BLaER1 treated with 17β-estradiol and CSF1 and Interleukin-3, amounts not matched to agents 10 nM and 100 nM (cell line): ENCODE measurements at regions not wholly inside any gene's neighbourhood (a gene's known extent, or its start where the extent isn't known, plus 50 kb on each side); places are given as distances from the start of the nearest gene placed in this dataset.

Experiments
- H3K27ac ChIP-seq, 11 experiments: shearing (Covaris generic); formaldehyde crosslinking; 2 replicates each; pipeline ENCODE4 v1.8.1; 2022
- H3K27me3 ChIP-seq, 11 experiments: shearing (Covaris generic); formaldehyde crosslinking; 2 replicates each; pipeline ENCODE4 v1.8.1; 2022
- H3K36me3 ChIP-seq, 11 experiments: shearing (Covaris generic); formaldehyde crosslinking; 2 replicates each; pipeline ENCODE4 v1.8.1; 2022
- H3K4me1 ChIP-seq, 10 experiments: shearing (Covaris generic); formaldehyde crosslinking; 2 replicates each; pipeline ENCODE4 v1.8.1; 2022
- H3K4me2 ChIP-seq, 11 experiments: shearing (Covaris generic); formaldehyde crosslinking; 2 replicates each; pipeline ENCODE4 v1.8.1; 2022
- H3K4me3 ChIP-seq, 10 experiments: shearing (Covaris generic); formaldehyde crosslinking; 2 replicates each; pipeline ENCODE4 v1.8.1; 2022
- H3K9ac ChIP-seq, 11 experiments: shearing (Covaris generic); formaldehyde crosslinking; 2 replicates each; pipeline ENCODE4 v1.8.1; 2022
- H3K9me3 ChIP-seq, 11 experiments: shearing (Covaris generic); formaldehyde crosslinking; replicated peaks in 1 of 11; 2 replicates each; pipeline ENCODE4 v1.8.1; 2022
- H4K20me1 ChIP-seq, 11 experiments: shearing (Covaris generic); formaldehyde crosslinking; 2 replicates each; pipeline ENCODE4 v1.8.1; 2022
- Cebpa-rat ChIP-seq, 11 experiments: shearing (Covaris generic); IDR thresholded peaks; 2 replicates each; pipeline ENCODE4 v1.8.1; 2022

GRCh38 chr2:150624001-150624401 lies 136.5 kb upstream of the RND3 start:
- Histone ChIP-seq H3K4me3 (no peak overlapping the region), H3K4me1 (peaks cover 18 to 33% (median 23%) of the 10 kb centered on the region in 10 experiments), H3K9me3 (peaks cover 10 to 24% (median 15%) of the 10 kb centered on the region in 11 experiments; a peak in 19 of 22 replicates), H3K27ac (peak overlapping the region in 10 of 11 experiments; percentile 43 to 86 (median 65); a peak in 19 of 22 replicates), H3K27me3 (no peaks in the 10 kb centered on the region), H3K36me3 (no peaks in the 10 kb centered on the region), H4K20me1 (no peaks in the 10 kb centered on the region), H3K9ac (peak overlapping the region in 6 of 11 experiments; percentile 21 to 62 (median 36); a peak in 7 of 22 replicates), H3K4me2 (peak overlapping the region; percentile 52 to 77 (median 62))
- TF ChIP-seq Cebpa-rat (IDR thresholded peaks at IDR 0.05): no peak

DNA sequence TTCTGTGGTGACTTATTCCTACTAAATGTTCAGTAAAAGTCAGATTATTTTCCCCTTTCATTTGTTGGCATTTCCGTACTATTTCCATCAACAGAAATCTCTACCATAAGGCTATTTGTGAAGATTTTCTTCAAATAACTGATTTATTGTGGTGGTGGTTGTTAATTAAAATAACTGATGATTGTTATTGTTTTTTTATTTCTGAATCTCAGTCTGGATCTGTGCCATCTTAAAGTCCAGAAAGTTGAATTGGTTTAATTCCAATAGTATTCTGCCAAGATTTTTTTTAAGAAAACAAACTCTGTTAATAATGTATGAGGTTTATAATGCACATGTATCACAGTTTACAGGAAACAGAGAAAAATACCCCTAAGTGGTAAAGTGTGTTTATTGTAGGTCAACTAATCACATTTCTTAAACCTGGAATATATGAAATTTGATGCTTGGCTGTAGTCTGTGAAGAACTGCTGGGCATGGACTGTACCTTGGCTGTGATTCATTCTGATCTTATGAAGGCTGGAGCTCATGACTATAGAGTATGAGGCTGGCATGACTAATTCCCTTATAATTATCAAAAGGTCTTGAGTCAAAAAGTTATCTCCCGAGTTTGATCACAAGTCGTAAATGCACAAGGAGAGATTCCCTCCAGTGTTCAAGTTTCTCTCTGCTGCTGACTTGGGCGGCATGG lies 134.2 kb upstream of the RND3 start:
- Histone ChIP-seq H3K9me3 (peaks cover 8 to 20% (median 14%) of the 10 kb centered on the region in 11 experiments; a peak in 19 of 22 replicates), H3K27me3 (no peaks in the 10 kb centered on the region), H3K9ac (no peak overlapping the region), H3K4me2 (no peak overlapping the region), H3K4me1 (peaks cover 18 to 33% (median 23%) of the 10 kb centered on the region in 10 experiments), H4K20me1 (no peaks in the 10 kb centered on the region), H3K27ac (peak overlapping the region in 2 of 11 experiments; percentile 58 to 64; a peak in 3 of 22 replicates), H3K36me3 (no peaks in the 10 kb centered on the region), H3K4me3 (no peak overlapping the region)
- no peak for TF ChIP-seq Cebpa-rat (IDR thresholded peaks at IDR 0.05)

GRCh38 chr2:150620855-150621254 lies 133.4 kb upstream of the RND3 start:
- Histone ChIP-seq H3K4me1 (peaks cover 18 to 33% (median 23%) of the 10 kb centered on the region in 10 experiments), H4K20me1 (no peaks in the 10 kb centered on the region), H3K4me3 (no peak overlapping the region), H3K4me2 (no peak overlapping the region), H3K9me3 (peaks cover under 1 to 15% (median 9%) of the 10 kb centered on the region in 11 experiments; a peak in 14 of 22 replicates), H3K27me3 (no peaks in the 10 kb centered on the region), H3K9ac (no peak overlapping the region), H3K27ac (no peak overlapping the region; a peak in 1 of 22 replicates), H3K36me3 (no peaks in the 10 kb centered on the region)
- TF ChIP-seq Cebpa-rat (IDR thresholded peaks at IDR 0.05): no peak

- H4K20me1 ChIP-seq: no peaks in the 10 kb centered on the region
- H3K27me3 ChIP-seq: no peaks in the 10 kb centered on the region
- H3K4me3 ChIP-seq: no peak overlapping the region
- no peak overlapping the region for H3K9ac ChIP-seq
- no peak overlapping the region for H3K4me2 ChIP-seq
- H3K27ac ChIP-seq: no peak overlapping the region
- H3K9me3 ChIP-seq: peaks cover 0 to 11% (median 4%) of the 10 kb centered on the region in 11 experiments; a peak in 9 of 22 replicates
- peaks cover 18 to 33% (median 22%) of the 10 kb centered on the region in 10 experiments for H3K4me1 ChIP-seq
- H3K36me3 ChIP-seq: no peaks in the 10 kb centered on the region
- TF ChIP-seq Cebpa-rat (IDR thresholded peaks at IDR 0.05): no peak
Measured at GRCh38 chr2:150620416-150620815, 132.9 kb upstream of the RND3 start.

- H3K36me3 ChIP-seq: no peaks in the 10 kb centered on the region
- no peaks in the 10 kb centered on the region for H4K20me1 ChIP-seq
- H3K9me3 ChIP-seq: peaks cover 0 to 7% (median 0%) of the 10 kb centered on the region in 11 experiments; a peak in 3 of 22 replicates
- no peak overlapping the region for H3K4me3 ChIP-seq
- no peaks in the 10 kb centered on the region for H3K27me3 ChIP-seq
- no peak overlapping the region for H3K27ac ChIP-seq
- no peak overlapping the region for H3K4me2 ChIP-seq
- H3K9ac ChIP-seq: no peak overlapping the region
- peaks cover 14 to 28% (median 17%) of the 10 kb centered on the region in 10 experiments for H3K4me1 ChIP-seq
- no peak for TF ChIP-seq Cebpa-rat (IDR thresholded peaks at IDR 0.05)
Measured at GRCh38 chr2:150619607-150620330, 132.3 kb upstream of the RND3 start.

DNA sequence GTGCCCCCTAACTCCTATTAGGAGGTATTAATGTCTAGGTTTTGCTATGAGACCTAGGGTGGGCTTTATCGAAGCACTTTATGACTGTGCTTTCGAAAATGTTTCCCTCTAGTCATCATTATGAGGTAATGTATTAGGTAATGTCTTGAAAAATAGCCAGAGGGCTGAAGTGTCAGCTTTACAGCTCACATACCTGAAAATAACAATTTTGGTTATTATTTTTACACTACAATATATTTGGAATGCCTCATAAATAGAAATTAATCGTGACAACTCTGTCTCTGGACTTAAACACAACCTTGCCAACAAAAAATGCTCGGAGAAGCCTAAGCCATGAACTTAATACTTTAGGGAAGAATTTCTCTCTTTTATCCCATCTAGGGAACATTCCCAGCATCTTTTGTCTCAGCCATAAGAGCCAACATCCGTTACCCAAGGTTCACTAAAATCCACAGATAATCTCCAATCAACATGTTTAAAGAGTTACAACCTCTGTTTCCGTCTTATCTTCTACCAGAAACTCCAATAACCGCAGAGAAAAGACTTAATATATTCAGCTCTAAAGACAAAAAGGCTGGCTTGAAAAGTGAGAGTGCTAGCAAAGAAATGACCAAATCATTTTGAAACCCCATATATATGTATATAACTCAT lies 130.9 kb upstream of the RND3 start:
- peaks cover 2 to 16% (median 5%) of the 10 kb centered on the region in 10 experiments; a peak in 18 of 20 replicates for H3K4me1 ChIP-seq
- no peak for TF ChIP-seq Cebpa-rat (IDR thresholded peaks at IDR 0.05)
- no peak overlapping the region for H3K4me2 ChIP-seq

GRCh38 chr2:150617351-150617978 lies 130.0 kb upstream of the RND3 start:
- no peak overlapping the region for H3K27ac ChIP-seq
- H3K4me2 ChIP-seq: no peak overlapping the region
- no peak overlapping the region for H3K9ac ChIP-seq
- H3K4me1 ChIP-seq: peaks cover 0 to 14% (median 2%) of the 10 kb centered on the region in 10 experiments; a peak in 9 of 20 replicates
- no peaks in the 10 kb centered on the region for H3K36me3 ChIP-seq
- no peaks in the 10 kb centered on the region for H3K27me3 ChIP-seq
- H4K20me1 ChIP-seq: no peaks in the 10 kb centered on the region
- no peak overlapping the region for H3K4me3 ChIP-seq
- peaks cover 0 to 5% (median 0%) of the 10 kb centered on the region in 11 experiments; a peak in 3 of 22 replicates for H3K9me3 ChIP-seq
- no peak for TF ChIP-seq Cebpa-rat (IDR thresholded peaks at IDR 0.05)

More for the DNA sequence above, 130.9 kb upstream of the RND3 start:
- H3K9me3 ChIP-seq: peaks cover 0 to 7% (median 0%) of the 10 kb centered on the region in 11 experiments; a peak in 3 of 22 replicates
- H4K20me1 ChIP-seq: no peaks in the 10 kb centered on the region
- no peak overlapping the region for H3K9ac ChIP-seq
- H3K27me3 ChIP-seq: no peaks in the 10 kb centered on the region
- no peaks in the 10 kb centered on the region for H3K36me3 ChIP-seq
- H3K27ac ChIP-seq: no peak overlapping the region
- H3K4me3 ChIP-seq: no peak overlapping the region

GRCh38 chr2:150612957-150613710 lies 125.7 kb upstream of the RND3 start:
- Histone ChIP-seq H3K9ac (no peak overlapping the region), H3K27ac (no peak overlapping the region), H3K4me3 (no peak overlapping the region), H3K4me2 (peak overlapping the region in 2 of 11 experiments; percentile 30 to 33; a peak in 3 of 22 replicates), H3K27me3 (no peaks in the 10 kb centered on the region), H3K36me3 (no peaks in the 10 kb centered on the region), H3K4me1 (peaks cover 0 to 22% (median 14%) of the 10 kb centered on the region in 10 experiments; a peak in 17 of 20 replicates), H3K9me3 (no peaks in the 10 kb centered on the region), H4K20me1 (no peaks in the 10 kb centered on the region)
- no peak for TF ChIP-seq Cebpa-rat (IDR thresholded peaks at IDR 0.05)
